Thoracic aorta (tissue), 2 donors: ENCODE measurements at regions not wholly inside any gene's neighbourhood (a gene's known extent, or its start where the extent isn't known, plus 50 kb on each side); places are given as distances from the start of the nearest gene placed in this dataset.

Experiments
- ATAC-seq: fragments of 150-250 bp; one replicate; pipeline ENCODE4 v1.8.0; 2017; ENCODE audit warnings: low read depth; ENCODE audit not compliant: insufficient number of reproducible peaks, low FRiP score
- DNase-seq: peaks from one replicate; pipeline ENCODE4 v3.0.0-alpha.2; 2020; ENCODE audit warnings: low spot score
- H3K27ac ChIP-seq, 2 donors: fragments of 200-600 bp; sonication (generic); 1 replicate in 1 of 2; 2 replicates in 1 of 2; pipeline ENCODE4 v1.5.1; 2016; ENCODE audit warnings: mild to moderate bottlenecking in 2 of 2, moderate library complexity in 2 of 2
- H3K27me3 ChIP-seq: fragments of 200-600 bp; sonication (generic); replicated peaks from 2 replicates; pipeline ENCODE4 v1.6.0; 2016; ENCODE audit warnings: mild to moderate bottlenecking; ENCODE audit not compliant: insufficient read depth
- H3K36me3 ChIP-seq: fragments of 200-600 bp; sonication (generic); one replicate; pipeline ENCODE4 v1.5.1; 2016
- H3K4me1 ChIP-seq, 2 donors: fragments of 200-600 bp; sonication (generic); 1 replicate in 1 of 2; 2 replicates in 1 of 2; pipeline versions ENCODE4 v1.5.1 to v1.6.0; 2016; ENCODE audit warnings: low read depth in 2 of 2, mild to moderate bottlenecking in 1 of 2; ENCODE audit not compliant: control insufficient read depth in 1 of 2
- H3K4me3 ChIP-seq: fragments of 200-600 bp; sonication (generic); 2 replicates; pipeline ENCODE4 v1.5.1; 2016; ENCODE audit warnings: mild to moderate bottlenecking
- H3K9me3 ChIP-seq: fragments of 200-600 bp; sonication (generic); 2 replicates; pipeline ENCODE4 v1.5.1; 2016
- TF ChIP-seq, protein P1 (sequence below): fragments of 200-600 bp; sonication (generic); IDR thresholded peaks from one replicate; pipeline ENCODE4 v1.5.1; 2019; ENCODE audit warnings: antibody characterized with exemption

GRCh38 chr10:52477305-52477704 is 163.2 kb downstream of the DKK1 start:
- DNase-seq (no peak), ATAC-seq (no peak)
- Histone ChIP-seq H3K9me3 (no peaks in the 10 kb centered on the region), H3K4me3 (no peak overlapping the region), H3K36me3 (no peaks in the 10 kb centered on the region), H3K27me3 (no peaks in the 10 kb centered on the region), H3K4me1 (no peaks in the 10 kb centered on the region), H3K27ac (no peak overlapping the region)
- TF ChIP-seq, protein P1, sequence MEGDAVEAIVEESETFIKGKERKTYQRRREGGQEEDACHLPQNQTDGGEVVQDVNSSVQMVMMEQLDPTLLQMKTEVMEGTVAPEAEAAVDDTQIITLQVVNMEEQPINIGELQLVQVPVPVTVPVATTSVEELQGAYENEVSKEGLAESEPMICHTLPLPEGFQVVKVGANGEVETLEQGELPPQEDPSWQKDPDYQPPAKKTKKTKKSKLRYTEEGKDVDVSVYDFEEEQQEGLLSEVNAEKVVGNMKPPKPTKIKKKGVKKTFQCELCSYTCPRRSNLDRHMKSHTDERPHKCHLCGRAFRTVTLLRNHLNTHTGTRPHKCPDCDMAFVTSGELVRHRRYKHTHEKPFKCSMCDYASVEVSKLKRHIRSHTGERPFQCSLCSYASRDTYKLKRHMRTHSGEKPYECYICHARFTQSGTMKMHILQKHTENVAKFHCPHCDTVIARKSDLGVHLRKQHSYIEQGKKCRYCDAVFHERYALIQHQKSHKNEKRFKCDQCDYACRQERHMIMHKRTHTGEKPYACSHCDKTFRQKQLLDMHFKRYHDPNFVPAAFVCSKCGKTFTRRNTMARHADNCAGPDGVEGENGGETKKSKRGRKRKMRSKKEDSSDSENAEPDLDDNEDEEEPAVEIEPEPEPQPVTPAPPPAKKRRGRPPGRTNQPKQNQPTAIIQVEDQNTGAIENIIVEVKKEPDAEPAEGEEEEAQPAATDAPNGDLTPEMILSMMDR: no peak

- DNase-seq: no peak
- TF ChIP-seq, protein P1: no peak
- H3K4me1 ChIP-seq: no peaks in the 10 kb centered on the region
- no peak overlapping the region for H3K4me3 ChIP-seq
- H3K36me3 ChIP-seq: no peaks in the 10 kb centered on the region
- ATAC-seq: no peak
- no peaks in the 10 kb centered on the region for H3K9me3 ChIP-seq
- H3K27ac ChIP-seq: no peak overlapping the region
- no peaks in the 10 kb centered on the region for H3K27me3 ChIP-seq
Measured at GRCh38 chr10:52479567-52479966, 165.5 kb downstream of the DKK1 start.

GRCh38 chr10:52481986-52482555 is 168.0 kb downstream of the DKK1 start:
- peaks cover 4 to 12% of the 10 kb centered on the region in 2 donors for H3K4me1 ChIP-seq
- H3K9me3 ChIP-seq: no peaks in the 10 kb centered on the region
- TF ChIP-seq, protein P1: no peak
- no peak overlapping the region for H3K4me3 ChIP-seq
- H3K36me3 ChIP-seq: no peaks in the 10 kb centered on the region
- H3K27me3 ChIP-seq: no peaks in the 10 kb centered on the region
- no peak for ATAC-seq
- no peak overlapping the region for H3K27ac ChIP-seq
- DNase-seq: no peak

DNA sequence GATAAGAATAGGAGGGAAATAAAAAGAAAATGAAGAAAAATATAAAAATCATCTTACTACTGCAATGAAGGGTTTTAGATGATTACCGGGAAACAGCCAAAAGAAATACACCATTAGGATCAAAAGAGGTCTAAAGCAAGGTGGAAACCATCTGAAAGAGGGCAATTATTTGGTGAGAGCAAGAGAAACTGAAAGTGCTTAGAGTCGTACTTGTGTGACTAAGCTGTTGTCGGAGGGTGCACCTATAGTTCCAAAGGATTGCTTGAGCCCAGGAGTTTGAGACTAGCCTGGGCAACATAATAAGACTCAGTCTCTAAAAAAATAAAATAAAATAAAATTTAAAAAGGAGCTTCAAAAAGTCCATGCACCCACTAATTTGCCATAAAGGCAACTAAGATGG is 169.5 kb downstream of the DKK1 start:
- H3K4me1 ChIP-seq: peaks cover 4 to 17% of the 10 kb centered on the region in 2 donors
- H3K36me3 ChIP-seq: no peaks in the 10 kb centered on the region
- DNase-seq (no peak), ATAC-seq (no peak)
- no peaks in the 10 kb centered on the region for H3K27me3 ChIP-seq
- no peak overlapping the region for H3K4me3 ChIP-seq
- H3K27ac ChIP-seq: no peak overlapping the region
- H3K9me3 ChIP-seq: no peaks in the 10 kb centered on the region
- TF ChIP-seq, protein P1: no peak

- no peak for ATAC-seq
- TF ChIP-seq, protein P1: no peak
Measured at GRCh38 chr10:52484206-52485065, 170.4 kb downstream of the DKK1 start.

More at GRCh38 chr10:52484206-52485065, 170.4 kb downstream of the DKK1 start:
- no peak for DNase-seq
- Histone ChIP-seq H3K27me3 (no peaks in the 10 kb centered on the region), H3K9me3 (no peaks in the 10 kb centered on the region), H3K4me3 (no peak overlapping the region), H3K27ac (no peak overlapping the region), H3K4me1 (peaks cover 4 to 17% of the 10 kb centered on the region in 2 donors), H3K36me3 (no peaks in the 10 kb centered on the region)
